Peyer's patch (tissue), 4 donors: ENCODE measurements at regions not wholly inside any gene's neighbourhood (a gene's known extent, or its start where the extent isn't known, plus 50 kb on each side); places are given as distances from the start of the nearest gene placed in this dataset.

ENCODE experiments used
- CTCF ChIP-seq, 6 experiments: fragments of 450-650 bp in 4 of 6; fragments of 200-600 bp in 2 of 6; sonication (generic) in 1 of 6; IDR thresholded peaks; one replicate each; pipeline ENCODE4 v1.5.1; 2017 to 2019; ENCODE audit warnings: antibody characterized with exemption in 6 of 6, mild to moderate bottlenecking in 3 of 6, moderate library complexity in 1 of 6
- POLR2A ChIP-seq, 2 donors: fragments of 450-650 bp; IDR thresholded peaks; one replicate each; pipeline ENCODE4 v1.5.1; 2017; ENCODE audit warnings: antibody characterized with exemption in 2 of 2, mild to moderate bottlenecking in 2 of 2, moderate library complexity in 2 of 2

GRCh38 chr1:25028587-25028906, 98.5 kb upstream of the RUNX3 start:
- TF ChIP-seq CTCF (IDR thresholded peaks at IDR 0.05) (no peak), POLR2A (IDR thresholded peaks at IDR 0.05) (no peak)
